Endothelial cell of umbilical vein (primary cell): ENCODE measurements at regions not wholly inside any gene's neighbourhood (a gene's known extent, or its start where the extent isn't known, plus 50 kb on each side); places are given as distances from the start of the nearest gene placed in this dataset.

Experiments used
- BruUV-seq: library from RNA; stranded (reverse); fragments of 400-500 nt; replicated peaks from 2 replicates; lab custom pipeline; 2021; lab: Mats Ljungman, UMichigan
- CTCF ChIA-PET: fragments of 300-600, 350-600 bp; sonication (Branson Sonifier 250); formaldehyde crosslinking; loops from one replicate; lab custom pipeline; 2021; ENCODE audit warnings: antibody characterized with exemption, inconsistent platforms; lab: Charles Lee
- POLR2A ChIA-PET: fragments of 300-600, 350-600 bp; sonication (Branson Sonifier 250); formaldehyde crosslinking; loops from one replicate; lab custom pipeline; 2021; ENCODE audit warnings: antibody characterized with exemption, inconsistent platforms; lab: Charles Lee
- DNase-seq: peaks from one replicate; pipeline ENCODE4 v3.0.0-alpha.2; 2011; ENCODE audit warnings: low read depth, low spot score
- FAIRE-seq: peaks from 2 replicates; lab custom pipeline; 2011; peaks lifted over from hg19 to GRCh38; lab: Jason Lieb, UNC
- H2AFZ ChIP-seq: 2 replicates; pipeline ENCODE4 v1.6.0; 2012; ENCODE audit warnings: low read depth, low read length, control low read depth, inconsistent platforms
- H3K27ac ChIP-seq: 2 replicates; pipeline ENCODE4 v1.5.1; 2011; ENCODE audit warnings: low read depth, mild to moderate bottlenecking, control low read depth, low read length, moderate library complexity; ENCODE audit not compliant: insufficient read depth
- H3K27me3 ChIP-seq, 2 experiments: 2 replicates each; pipeline versions ENCODE4 v1.6.0 to v1.6.1; 2011; ENCODE audit warnings: low read length in 2 of 2, mixed read lengths in 1 of 2; ENCODE audit not compliant: control insufficient read depth in 2 of 2, insufficient read depth in 2 of 2
- H3K36me3 ChIP-seq, 2 experiments: 2 replicates in 1 of 2; 3 replicates in 1 of 2; pipeline ENCODE4 v1.5.1; 2011; ENCODE audit warnings: low read length in 2 of 2, mild to moderate bottlenecking in 1 of 2, moderate library complexity in 1 of 2; ENCODE audit not compliant: control insufficient read depth in 2 of 2, insufficient read depth in 2 of 2; ENCODE audit errors: extremely low read depth in 1 of 2
- H3K4me1 ChIP-seq: 3 replicates; pipeline ENCODE4 v1.5.1; 2011; ENCODE audit warnings: mild to moderate bottlenecking, low read length; ENCODE audit not compliant: control insufficient read depth, insufficient read depth; ENCODE audit errors: extremely low read depth
- H3K4me2 ChIP-seq: 2 replicates; pipeline ENCODE4 v1.6.1; 2011; ENCODE audit warnings: low read length, control low read depth, mixed read lengths; ENCODE audit not compliant: insufficient read depth
- H3K4me3 ChIP-seq, 3 experiments: fragments of 200-600 bp in 1 of 3; sonication (generic), shearing (Covaris generic) in 1 of 3; replicated peaks in 1 of 3; 2 replicates each; pipeline ENCODE4 v1.5.1; 2011 to 2016; ENCODE audit warnings: control low read depth in 3 of 3, low read length in 3 of 3, mild to moderate bottlenecking in 2 of 3, inconsistent platforms in 1 of 3, low read depth in 1 of 3, moderate library complexity in 1 of 3; ENCODE audit not compliant: insufficient read depth in 1 of 3
- H3K79me2 ChIP-seq: 2 replicates; pipeline ENCODE4 v1.6.0; 2012; ENCODE audit warnings: low read length, inconsistent platforms; ENCODE audit not compliant: control insufficient read depth, insufficient read depth
- H3K9ac ChIP-seq: replicated peaks from 2 replicates; pipeline ENCODE3; 2011; ENCODE audit warnings: low read length, control low read depth; ENCODE audit not compliant: insufficient read depth; ENCODE audit errors: extremely low read depth
- H3K9me1 ChIP-seq: replicated peaks from 3 replicates; pipeline ENCODE4 v1.6.0; 2011; ENCODE audit warnings: mild to moderate bottlenecking, low read length; ENCODE audit not compliant: control insufficient read depth, insufficient read depth; ENCODE audit errors: extremely low read depth
- H3K9me3 ChIP-seq: replicated peaks from 2 replicates; pipeline ENCODE4 v1.5.1; 2012; ENCODE audit warnings: low read length, inconsistent platforms; ENCODE audit not compliant: control insufficient read depth, insufficient read depth
- H4K20me1 ChIP-seq: replicated peaks from 2 replicates; pipeline ENCODE3; 2011; ENCODE audit warnings: mild to moderate bottlenecking, low read length; ENCODE audit not compliant: control insufficient read depth, insufficient read depth; ENCODE audit errors: extremely low read depth
- EZH2 ChIP-seq: IDR thresholded peaks from 2 replicates; pipeline ENCODE4 v1.6.1; 2012; ENCODE audit warnings: borderline replicate concordance, low read depth, mild to moderate bottlenecking, moderate library complexity, low read length, inconsistent platforms; ENCODE audit not compliant: severe bottlenecking
- FOS ChIP-seq: IDR thresholded peaks from 2 replicates; pipeline ENCODE4 v1.6.1; 2011; ENCODE audit warnings: mild to moderate bottlenecking, low read length, moderate library complexity, borderline replicate concordance; ENCODE audit not compliant: insufficient read depth
- GATA2 ChIP-seq: IDR thresholded peaks from 2 replicates; pipeline ENCODE4 v1.7.0; 2011; ENCODE audit warnings: low read depth, mild to moderate bottlenecking, moderate library complexity, mixed read lengths, low read length; ENCODE audit not compliant: insufficient read length, insufficient read depth
- MYC ChIP-seq: IDR thresholded peaks from one replicate; pipeline ENCODE4 v1.6.1; 2011; ENCODE audit warnings: mild to moderate bottlenecking, low read depth, low read length
- POLR2AphosphoS5 ChIP-seq: IDR thresholded peaks from 2 replicates; pipeline ENCODE4 v1.6.1; 2012; ENCODE audit warnings: low read depth, mild to moderate bottlenecking, control low read depth, low read length, moderate library complexity; ENCODE audit not compliant: insufficient read depth
- dilution Hi-C: fragments of 300-500 bp; cut with MboI; formaldehyde crosslinking; loops from one replicate; pipeline ENCODE4 v1.15.0; 2019; ENCODE audit warnings: low sequenced_read_pairs; ENCODE audit not compliant: extremely low pct_ligation_motif_present
- intact Hi-C: fragments of 100-400 bp; cut with micrococcal nuclease; formaldehyde crosslinking; loops from one replicate; pipeline ENCODE4 v1.10.0; 2022

DNA sequence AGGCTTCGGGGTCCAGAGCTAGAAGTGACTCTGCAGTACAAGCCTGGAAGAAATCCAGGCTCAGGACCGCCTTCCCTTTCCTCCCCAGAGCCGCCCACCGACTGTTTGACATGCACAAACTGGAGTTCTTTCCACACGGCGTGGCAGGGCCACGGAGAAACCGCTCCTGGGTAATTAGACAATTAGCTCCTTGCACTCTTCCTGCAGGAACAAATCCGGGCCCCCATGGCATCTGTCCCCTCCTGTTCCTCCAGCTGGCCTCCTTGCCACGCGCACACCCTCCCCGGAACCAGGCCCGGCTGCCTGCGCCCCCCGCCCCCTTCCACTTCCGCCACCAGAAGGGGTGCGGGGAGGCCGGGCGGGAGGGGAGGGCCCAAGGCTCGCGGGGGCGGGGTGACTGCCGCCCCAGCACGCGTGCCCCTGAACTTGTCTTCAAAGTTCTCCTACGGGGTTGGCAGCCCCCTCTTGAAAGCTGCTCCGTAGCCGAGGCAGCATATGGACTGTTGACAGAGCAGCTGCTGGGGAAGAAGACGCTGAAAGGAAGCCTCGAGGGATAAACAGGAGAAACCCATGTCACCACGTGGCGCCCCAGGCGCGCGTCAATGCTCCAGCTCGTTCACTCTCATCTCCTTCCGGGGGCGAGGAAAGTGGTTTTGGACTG, 74.3 kb downstream of the SEC61B start:
- FAIRE-seq (no peak), DNase-seq (no peak)
- no peaks in the 10 kb centered on the region for H3K9me3 ChIP-seq
- no peak overlapping the region for H3K4me3 ChIP-seq
- peaks cover 3% of the 10 kb centered on the region for H3K4me1 ChIP-seq
- H3K9ac ChIP-seq, result no peak overlapping the region
- TF ChIP-seq EZH2, result no peak
- H3K79me2 ChIP-seq, result no peaks in the 10 kb centered on the region
- H2AFZ ChIP-seq, result peak overlapping the region; percentile 42
- ChIA-PET POLR2A (no interaction called here), CTCF (interaction anchor here (1.7 kb wide), 1 partner anchor 112 kb away, joined by 6 read pairs; no protein-coding TSS in a partner anchor)
- peaks cover 0 to 5% of the 10 kb centered on the region in 2 experiments for H3K27me3 ChIP-seq
- no peaks in the 10 kb centered on the region for H4K20me1 ChIP-seq
- dilution Hi-C loops, result no loop called here
- intact Hi-C loops, result no loop called here
- H3K36me3 ChIP-seq, result no peaks in the 10 kb centered on the region
- BruUV-seq, result no TSS peak
- no peak overlapping the region for H3K27ac ChIP-seq
- no peaks in the 10 kb centered on the region for H3K9me1 ChIP-seq
- H3K4me2 ChIP-seq, result no peak overlapping the region

DNA sequence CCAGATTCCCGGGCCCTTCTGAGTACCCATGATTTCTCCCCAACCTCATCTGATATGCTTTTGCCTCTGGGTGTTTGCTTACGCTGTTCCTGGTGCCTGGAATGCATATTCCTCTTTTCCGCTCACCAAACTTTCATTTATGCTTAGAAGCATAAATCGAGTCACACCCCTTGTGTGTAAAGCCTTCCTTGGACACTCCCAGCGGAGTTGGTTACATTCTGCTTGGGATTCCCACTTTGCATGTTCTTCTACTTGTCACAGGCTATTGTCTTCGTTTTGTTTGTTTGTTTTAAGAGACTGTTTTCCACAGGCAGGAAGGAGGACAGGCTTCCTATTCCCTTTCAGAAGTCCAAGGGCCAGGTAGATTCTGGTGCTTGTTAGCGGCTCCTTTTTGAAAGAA, 76.5 kb downstream of the SEC61B start:
- intact Hi-C loops, result loop anchor here (1.0 to 2.0 kb wide), 2 partner anchors 42 to 509 kb away; no protein-coding TSS in a partner anchor
- no TSS peak for BruUV-seq
- TF ChIP-seq MYC (no peak), POLR2AphosphoS5 (no peak), FOS (no peak), GATA2 (no peak)

More for the DNA sequence above, 76.5 kb downstream of the SEC61B start:
- H3K4me2 ChIP-seq, result no peak overlapping the region
- H3K79me2 ChIP-seq, result no peaks in the 10 kb centered on the region
- FAIRE-seq (no peak), DNase-seq (no peak)
- no peaks in the 10 kb centered on the region for H3K9me1 ChIP-seq
- H3K9me3 ChIP-seq, result no peaks in the 10 kb centered on the region
- POLR2A ChIA-PET, result no interaction called here
- H3K9ac ChIP-seq, result no peak overlapping the region
- dilution Hi-C loops, result no loop called here
- H3K4me3 ChIP-seq, result no peak overlapping the region
- H3K27ac ChIP-seq, result no peak overlapping the region
- H3K4me1 ChIP-seq, result peaks cover 3% of the 10 kb centered on the region
- no peak overlapping the region for H2AFZ ChIP-seq
- CTCF ChIA-PET, result interaction anchor here (1.0 to 1.7 kb wide), 12 partner anchors 11 to 1026 kb away, joined by 3 to 14 read pairs (median 4); no protein-coding TSS in a partner anchor
- no peaks in the 10 kb centered on the region for H4K20me1 ChIP-seq
- peaks cover 0 to 3% of the 10 kb centered on the region in 2 experiments for H3K27me3 ChIP-seq
- no peaks in the 10 kb centered on the region for H3K36me3 ChIP-seq
